Common myeloid progenitor, CD34-positive (primary cell): ENCODE measurements at regions not wholly inside any gene's neighbourhood (a gene's known extent, or its start where the extent isn't known, plus 50 kb on each side); places are given as distances from the start of the nearest gene placed in this dataset.

ENCODE experiments used
- CTCF ChIA-PET: fragments of 350-600 bp; sonication (Branson Sonifier 250); formaldehyde crosslinking; loops from one replicate; lab custom pipeline; 2021; ENCODE audit warnings: antibody characterized with exemption; lab: Charles Lee
- POLR2A ChIA-PET: fragments of 350-600 bp; sonication (Branson Sonifier 250); formaldehyde crosslinking; loops from one replicate; lab custom pipeline; 2021; ENCODE audit warnings: antibody characterized with exemption; lab: Charles Lee
- DNase-seq, 3 donors: peaks; one replicate each; pipeline versions ENCODE4 v3.0.0 to v3.0.0-alpha.2; 2013
- H3K27ac ChIP-seq, 2 experiments: 1 replicate in 1 of 2; 2 replicates in 1 of 2; pipeline ENCODE4 v1.7.0; 2013; ENCODE audit warnings: inconsistent platforms in 2 of 2, low read length in 2 of 2, mild to moderate bottlenecking in 2 of 2, low read depth in 1 of 2, moderate library complexity in 1 of 2; ENCODE audit not compliant: severe bottlenecking in 2 of 2, insufficient read depth in 1 of 2, poor library complexity in 1 of 2
- H3K27me3 ChIP-seq, 5 experiments: replicated peaks in 2 of 5; 1 replicate in 3 of 5; 2 replicates in 2 of 5; pipeline versions ENCODE4 v1.6.1 to v1.7.0; 2013; ENCODE audit warnings: low read length in 4 of 5, mild to moderate bottlenecking in 2 of 5, moderate library complexity in 2 of 5, inconsistent platforms in 1 of 5; ENCODE audit not compliant: insufficient read depth in 5 of 5, control insufficient read depth in 4 of 5
- H3K36me3 ChIP-seq, 4 experiments: 1 replicate in 2 of 4; 2 replicates in 2 of 4; pipeline versions ENCODE4 v1.6.1 to v1.7.0; 2013; ENCODE audit warnings: low read length in 3 of 4, control low read depth in 1 of 4, mild to moderate bottlenecking in 1 of 4; ENCODE audit not compliant: control insufficient read depth in 4 of 4, insufficient read depth in 4 of 4
- H3K4me1 ChIP-seq, 4 experiments: 1 replicate in 3 of 4; 2 replicates in 1 of 4; pipeline versions ENCODE4 v1.6.1 to v1.7.1; 2013; ENCODE audit warnings: low read length in 3 of 4, mild to moderate bottlenecking in 3 of 4, control low read depth in 1 of 4, inconsistent platforms in 1 of 4, moderate library complexity in 1 of 4; ENCODE audit not compliant: control insufficient read depth in 4 of 4, insufficient read depth in 4 of 4; ENCODE audit errors: control extremely low read depth in 1 of 4
- H3K4me3 ChIP-seq, 7 experiments: 1 replicate in 4 of 7; 2 replicates in 3 of 7; pipeline versions ENCODE4 v1.5.1 to v1.7.0; 2013; ENCODE audit warnings: mild to moderate bottlenecking in 7 of 7, low read length in 6 of 7, moderate library complexity in 6 of 7, inconsistent platforms in 2 of 7, low read depth in 2 of 7, control low read depth in 1 of 7; ENCODE audit not compliant: insufficient read depth in 4 of 7, control insufficient read depth in 1 of 7; ENCODE audit errors: extremely low read depth in 1 of 7
- H3K9me3 ChIP-seq, 5 experiments: 1 replicate in 4 of 5; 2 replicates in 1 of 5; pipeline versions ENCODE4 v1.6.1 to v1.7.1; 2013; ENCODE audit warnings: low read length in 4 of 5, mild to moderate bottlenecking in 2 of 5, inconsistent platforms in 1 of 5, low read depth in 1 of 5, moderate library complexity in 1 of 5; ENCODE audit not compliant: control insufficient read depth in 4 of 5, insufficient read depth in 2 of 5; ENCODE audit errors: control extremely low read depth in 1 of 5
- WGBS: methylation state at CpG from one replicate; pipeline ENCODE4 v1.1.5; 2013; ENCODE audit not compliant: insufficient coverage; 5-methylcytosine and 5-hydroxymethylcytosine counted together

DNA sequence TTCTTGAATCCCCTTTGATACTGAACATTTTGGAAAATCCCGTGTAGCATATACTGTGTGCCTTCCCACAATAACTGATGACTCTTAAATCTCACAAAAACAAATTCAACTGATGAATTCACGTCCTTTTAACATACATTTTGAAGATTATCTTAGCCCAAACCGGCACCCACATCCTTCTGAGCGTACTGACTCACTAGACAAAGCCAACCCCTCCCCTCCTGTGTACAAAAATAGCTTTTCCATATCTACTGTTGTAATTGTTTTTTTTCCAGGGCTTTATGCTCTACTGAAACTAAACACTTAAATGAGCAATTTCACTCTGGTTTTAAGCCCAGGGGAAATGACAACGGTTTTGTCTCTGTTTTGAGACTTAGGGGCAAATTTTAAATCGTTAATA lies 109.4 kb upstream of the ATF7IP start:
- Histone ChIP-seq H3K36me3 (no peaks in the 10 kb centered on the region), H3K4me1 (peaks cover 20 to 56% (median 36%) of the 10 kb centered on the region in 4 experiments), H3K27ac (peak overlapping the region; percentile 58 to 88), H3K9me3 (peaks cover 0 to 12% (median 0%) of the 10 kb centered on the region in 5 experiments), H3K4me3 (peak overlapping the region in 1 of 7 experiments; percentile 35), H3K27me3 (no peaks in the 10 kb centered on the region)
- POLR2A ChIA-PET, result no interaction called here
- CTCF ChIA-PET, result interaction anchor here (0.7 to 4.0 kb wide), 13 partner anchors 8 to 198 kb away, joined by 3 to 17 read pairs (median 3); partner anchors contain the start of gene ATF7IP
- 24% methylated on average over 2 of the region's 6 CpGs for WGBS
- peak; percentile 64 to 92 (median 88) for DNase-seq

GRCh38 chr12:14256555-14257169 lies 108.8 kb upstream of the ATF7IP start:
- CTCF ChIA-PET, result interaction anchor here (0.7 to 4.0 kb wide), 7 partner anchors 18 to 198 kb away, joined by 3 to 17 read pairs (median 5); partner anchors contain the start of gene ATF7IP
- Histone ChIP-seq H3K9me3 (peaks cover 0 to 12% (median 0%) of the 10 kb centered on the region in 5 experiments), H3K27me3 (no peaks in the 10 kb centered on the region), H3K4me3 (peak overlapping the region in 2 of 7 experiments; percentile 35 to 39), H3K27ac (peak overlapping the region; percentile 66 to 88), H3K36me3 (no peaks in the 10 kb centered on the region), H3K4me1 (peaks cover 21 to 52% (median 36%) of the 10 kb centered on the region in 4 experiments)
- 66% methylated on average over 8 of the region's 15 CpGs for WGBS
- peak; percentile 90 to 95 (median 94) for DNase-seq
- POLR2A ChIA-PET, result no interaction called here

DNA sequence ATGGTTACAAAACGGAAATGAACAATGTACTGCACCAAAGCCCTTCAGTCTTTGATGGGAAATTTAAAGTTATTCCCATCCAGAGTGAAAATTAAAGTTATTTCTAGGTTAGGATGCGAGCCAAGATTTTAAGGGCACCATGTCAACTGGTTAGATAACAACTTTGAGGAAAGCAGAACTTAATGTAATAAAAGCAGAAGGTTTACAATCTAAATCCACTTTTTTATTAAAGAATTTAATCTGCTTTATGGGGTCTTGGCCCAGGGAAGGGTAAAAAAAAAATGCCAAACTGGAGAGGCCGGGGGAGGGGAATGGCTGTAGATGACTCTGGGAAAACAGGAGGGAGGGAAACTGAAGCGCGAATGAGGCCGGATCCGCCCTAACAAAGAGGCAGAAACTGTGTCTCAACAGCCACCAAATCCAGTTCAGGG lies 108.2 kb upstream of the ATF7IP start:
- ChIA-PET POLR2A (interaction anchor here (1.3 kb wide), 1 partner anchor 108 kb away, joined by 5 read pairs; the partner anchor contains the start of gene ATF7IP), CTCF (interaction anchor here (0.9 to 2.3 kb wide), 8 partner anchors 9 to 196 kb away, joined by 3 to 20 read pairs (median 4); partner anchors contain the start of gene ATF7IP)
- DNase-seq, result no peak
- Histone ChIP-seq H3K4me3 (peak overlapping the region in 3 of 7 experiments; percentile 32 to 67 (median 43)), H3K27me3 (no peaks in the 10 kb centered on the region), H3K9me3 (peaks cover 0 to 12% (median 0%) of the 10 kb centered on the region in 5 experiments), H3K36me3 (no peaks in the 10 kb centered on the region), H3K27ac (peak overlapping the region; percentile 66 to 88), H3K4me1 (peaks cover 24 to 52% (median 36%) of the 10 kb centered on the region in 4 experiments)
- 0% methylated on average over 5 of the region's 7 CpGs for WGBS

- CTCF ChIA-PET, result interaction anchor here (0.9 to 2.3 kb wide), 9 partner anchors 9 to 195 kb away, joined by 3 to 20 read pairs (median 4); partner anchors contain the start of gene ATF7IP
- peaks cover 0 to 12% (median 0%) of the 10 kb centered on the region in 5 experiments for H3K9me3 ChIP-seq
- H3K4me1 ChIP-seq, result peaks cover 24 to 52% (median 36%) of the 10 kb centered on the region in 4 experiments
- DNase-seq, result peak; percentile 93 to 98 (median 96)
- POLR2A ChIA-PET, result interaction anchor here (1.3 kb wide), 1 partner anchor 108 kb away, joined by 5 read pairs; the partner anchor contains the start of gene ATF7IP
- WGBS, result 34% methylated on average over 12 of the region's 13 CpGs
- no peaks in the 10 kb centered on the region for H3K36me3 ChIP-seq
- no peaks in the 10 kb centered on the region for H3K27me3 ChIP-seq
- peak overlapping the region; percentile 66 to 88 for H3K27ac ChIP-seq
- H3K4me3 ChIP-seq, result peak overlapping the region in 3 of 7 experiments; percentile 32 to 67 (median 43)
Observed at GRCh38 chr12:14257734-14258574, 107.5 kb upstream of the ATF7IP start.

GRCh38 chr12:14258575-14258940 lies 106.9 kb upstream of the ATF7IP start:
- H3K9me3 ChIP-seq, result peaks cover 0 to 12% (median 0%) of the 10 kb centered on the region in 5 experiments
- H3K36me3 ChIP-seq, result no peaks in the 10 kb centered on the region
- H3K4me1 ChIP-seq, result peaks cover 24 to 52% (median 36%) of the 10 kb centered on the region in 4 experiments
- DNase-seq, result no peak
- H3K4me3 ChIP-seq, result peak overlapping the region in 2 of 7 experiments; percentile 8 to 37
- H3K27me3 ChIP-seq, result no peaks in the 10 kb centered on the region
- WGBS, result 100% methylated on average over 3 of the region's 4 CpGs
- H3K27ac ChIP-seq, result peak overlapping the region in 1 of 2 experiments; percentile 88
- CTCF ChIA-PET, result interaction anchor here (0.7 to 2.3 kb wide), 8 partner anchors 9 to 195 kb away, joined by 3 to 20 read pairs (median 4); partner anchors contain the start of gene ATF7IP
- POLR2A ChIA-PET, result interaction anchor here (1.3 kb wide), 1 partner anchor 107 kb away, joined by 5 read pairs; the partner anchor contains the start of gene ATF7IP

GRCh38 chr12:14259481-14260010 lies 105.9 kb upstream of the ATF7IP start:
- peak overlapping the region; percentile 59 to 82 for H3K27ac ChIP-seq
- CTCF ChIA-PET, result interaction anchor here (0.8 to 2.3 kb wide), 4 partner anchors 15 to 194 kb away, joined by 3 to 11 read pairs (median 6); partner anchors contain the start of gene ATF7IP

More at GRCh38 chr12:14259481-14260010, 105.9 kb upstream of the ATF7IP start:
- no peaks in the 10 kb centered on the region for H3K36me3 ChIP-seq
- POLR2A ChIA-PET, result no interaction called here
- peaks cover 0 to 16% (median 3%) of the 10 kb centered on the region in 5 experiments for H3K9me3 ChIP-seq
- WGBS, result 77% methylated on average over 2 of the region's 11 CpGs
- DNase-seq, result no peak
- no peaks in the 10 kb centered on the region for H3K27me3 ChIP-seq
- peaks cover 24 to 51% (median 36%) of the 10 kb centered on the region in 4 experiments for H3K4me1 ChIP-seq
- peak overlapping the region in 2 of 7 experiments; percentile 2 to 3 for H3K4me3 ChIP-seq
